ENCODE measurements at regions not wholly inside any gene's neighbourhood (a gene's known extent, or its start where the extent isn't known, plus 50 kb on each side); places are given as distances from the start of the nearest gene placed in this dataset.

DNA sequence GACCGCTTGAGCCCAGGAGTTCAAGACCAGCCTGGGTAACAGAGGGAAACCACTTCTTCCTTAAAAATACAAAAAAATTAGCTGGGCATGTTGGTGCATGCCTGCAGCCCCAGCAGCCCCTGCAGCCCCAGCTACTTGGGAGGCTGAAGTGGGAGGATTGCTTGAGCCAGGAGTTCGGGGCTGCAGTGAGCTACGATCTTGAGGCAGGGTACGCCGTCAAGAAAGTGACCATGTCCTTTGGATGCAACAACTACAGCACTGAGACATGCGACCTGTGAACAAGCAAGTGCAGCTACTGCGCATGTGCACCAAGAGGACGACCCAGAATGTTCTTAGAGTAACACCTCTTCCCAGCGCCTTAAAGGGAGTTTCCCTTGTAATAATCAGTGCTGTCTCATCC lies 66.6 kb upstream of the ZNF479 start:
- Histone ChIP-seq H3K36me3 (no peaks in the 10 kb centered on the region), H3K9me3 (no peaks in the 10 kb centered on the region), H3K27ac (no peak overlapping the region), H3K4me1 (no peaks in the 10 kb centered on the region), H3K27me3 (no peaks in the 10 kb centered on the region), H3K4me3 (no peak overlapping the region)
- intact Hi-C loops (cut with DNase I; ENCODE audit: low total_unique reads): no loop called here
- DNase-seq (no peak), ATAC-seq (no peak)
- TF ChIP-seq, protein P1, sequence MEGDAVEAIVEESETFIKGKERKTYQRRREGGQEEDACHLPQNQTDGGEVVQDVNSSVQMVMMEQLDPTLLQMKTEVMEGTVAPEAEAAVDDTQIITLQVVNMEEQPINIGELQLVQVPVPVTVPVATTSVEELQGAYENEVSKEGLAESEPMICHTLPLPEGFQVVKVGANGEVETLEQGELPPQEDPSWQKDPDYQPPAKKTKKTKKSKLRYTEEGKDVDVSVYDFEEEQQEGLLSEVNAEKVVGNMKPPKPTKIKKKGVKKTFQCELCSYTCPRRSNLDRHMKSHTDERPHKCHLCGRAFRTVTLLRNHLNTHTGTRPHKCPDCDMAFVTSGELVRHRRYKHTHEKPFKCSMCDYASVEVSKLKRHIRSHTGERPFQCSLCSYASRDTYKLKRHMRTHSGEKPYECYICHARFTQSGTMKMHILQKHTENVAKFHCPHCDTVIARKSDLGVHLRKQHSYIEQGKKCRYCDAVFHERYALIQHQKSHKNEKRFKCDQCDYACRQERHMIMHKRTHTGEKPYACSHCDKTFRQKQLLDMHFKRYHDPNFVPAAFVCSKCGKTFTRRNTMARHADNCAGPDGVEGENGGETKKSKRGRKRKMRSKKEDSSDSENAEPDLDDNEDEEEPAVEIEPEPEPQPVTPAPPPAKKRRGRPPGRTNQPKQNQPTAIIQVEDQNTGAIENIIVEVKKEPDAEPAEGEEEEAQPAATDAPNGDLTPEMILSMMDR (IDR thresholded peaks at IDR 0.05 in 4 of 5, conservative IDR thresholded peaks at IDR 0.05 in 1 of 5): no peak
- no peak for TF ChIP-seq POLR2A (IDR thresholded peaks at IDR 0.05)
- in situ Hi-C loops (cut with MboI; ENCODE audit: low sequenced_read_pairs in 4 of 4): no loop called here

DNA sequence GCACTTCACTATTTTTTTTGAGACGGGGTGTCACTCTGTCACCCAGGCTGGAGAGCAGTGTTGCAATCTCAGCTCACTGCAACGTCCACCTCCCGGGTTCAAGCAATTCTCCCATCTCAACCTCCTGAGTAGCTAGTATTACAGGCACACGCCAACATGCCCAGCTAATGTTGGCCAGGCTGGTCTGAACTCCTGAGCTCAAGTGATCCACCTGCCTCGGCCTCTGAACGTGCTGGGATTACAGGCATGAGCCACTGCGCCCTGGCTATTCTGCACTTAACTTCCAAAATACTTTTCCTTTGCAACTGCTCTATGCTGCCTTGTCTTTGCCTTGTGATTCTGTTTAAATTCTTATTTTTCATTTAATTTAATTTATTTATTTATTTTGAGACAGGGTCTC lies 67.0 kb upstream of the ZNF479 start:
- in situ Hi-C loops (cut with MboI; ENCODE audit: low sequenced_read_pairs in 4 of 4): no loop called here
- no peak overlapping the region for H3K27ac ChIP-seq
- H3K4me1 ChIP-seq: no peaks in the 10 kb centered on the region
- no peak overlapping the region for H3K4me3 ChIP-seq
- H3K36me3 ChIP-seq: no peaks in the 10 kb centered on the region
- DNase-seq (no peak), ATAC-seq (no peak)
- intact Hi-C loops (cut with DNase I; ENCODE audit: low total_unique reads): no loop called here
- H3K27me3 ChIP-seq: no peaks in the 10 kb centered on the region
- H3K9me3 ChIP-seq: no peaks in the 10 kb centered on the region
- TF ChIP-seq, protein P1 (IDR thresholded peaks at IDR 0.05 in 4 of 5, conservative IDR thresholded peaks at IDR 0.05 in 1 of 5): no peak
- TF ChIP-seq POLR2A (IDR thresholded peaks at IDR 0.05): no peak

DNA sequence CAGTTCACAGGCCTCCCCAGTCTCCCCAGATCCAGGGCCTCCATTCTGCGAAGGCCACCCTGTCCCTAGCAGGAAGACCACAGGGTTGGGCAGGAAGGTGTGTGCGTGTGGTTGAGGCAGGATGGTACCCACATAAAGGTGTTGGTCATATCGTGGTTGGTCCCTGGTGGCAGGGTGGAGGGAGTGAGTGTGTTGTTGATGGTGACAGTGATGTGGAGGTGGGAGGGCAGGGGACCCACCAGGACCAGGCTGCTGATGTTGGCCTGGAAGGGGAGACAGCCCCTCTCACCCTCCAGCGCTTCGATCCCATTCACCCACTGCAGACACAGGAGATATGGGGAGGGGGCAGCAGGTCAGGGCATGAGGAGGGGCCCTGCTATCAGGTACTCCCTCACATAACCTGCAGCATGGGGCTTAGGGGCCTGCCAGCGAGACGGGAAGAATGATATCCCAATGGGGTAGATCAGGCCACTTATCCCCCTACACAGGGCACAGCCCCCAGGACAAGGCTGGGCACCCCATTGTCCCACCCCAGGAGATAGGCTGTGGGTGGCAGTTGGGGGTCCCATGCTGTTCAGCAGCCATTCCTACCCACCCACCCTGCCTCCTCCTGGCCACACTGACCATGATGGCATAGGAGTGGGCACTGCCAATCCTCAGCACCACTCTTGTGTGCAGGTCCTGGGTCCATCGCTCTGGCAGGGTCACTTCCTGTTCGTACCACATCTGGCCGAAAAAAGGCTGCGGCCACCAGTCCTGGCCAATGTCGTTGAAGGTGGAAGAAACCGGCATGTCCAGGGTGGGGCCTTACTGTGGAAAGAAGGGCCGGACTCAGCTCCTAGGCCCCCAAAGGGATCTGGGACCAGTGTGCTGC lies 69.0 kb upstream of the ZNF479 start:
- Histone ChIP-seq H3K4me1 (no peaks in the 10 kb centered on the region), H3K27me3 (no peaks in the 10 kb centered on the region), H3K4me3 (no peak overlapping the region), H3K36me3 (no peaks in the 10 kb centered on the region), H3K9me3 (no peaks in the 10 kb centered on the region), H3K27ac (no peak overlapping the region)
- in situ Hi-C loops (cut with MboI; ENCODE audit: low sequenced_read_pairs in 4 of 4) (no loop called here), intact Hi-C loops (cut with DNase I; ENCODE audit: low total_unique reads) (no loop called here)
- no peak for ATAC-seq
- TF ChIP-seq, protein P1 (IDR thresholded peaks at IDR 0.05 in 4 of 5, conservative IDR thresholded peaks at IDR 0.05 in 1 of 5): no peak
- no peak for TF ChIP-seq POLR2A (IDR thresholded peaks at IDR 0.05)
- DNase-seq: no peak

DNA sequence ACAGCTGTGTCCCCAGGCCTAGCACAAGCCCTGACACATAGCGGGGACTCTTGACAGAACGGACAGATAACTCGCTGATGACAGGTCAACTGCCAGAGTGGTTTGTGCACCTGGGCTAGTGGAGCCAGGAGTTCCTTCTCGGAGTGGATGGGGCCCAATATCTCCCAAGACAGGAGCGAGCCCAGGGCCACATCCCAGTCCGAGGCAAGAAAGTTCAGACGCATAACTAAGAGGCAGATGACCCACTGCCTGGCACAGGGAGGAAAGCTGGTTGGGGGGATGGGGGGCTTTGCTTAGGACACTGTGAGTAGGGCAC lies 69.6 kb upstream of the ZNF479 start:
- in situ Hi-C loops (cut with MboI; ENCODE audit: low sequenced_read_pairs in 4 of 4): no loop called here
- Histone ChIP-seq H3K4me3 (no peak overlapping the region), H3K9me3 (no peaks in the 10 kb centered on the region), H3K27ac (no peak overlapping the region), H3K4me1 (no peaks in the 10 kb centered on the region), H3K27me3 (no peaks in the 10 kb centered on the region), H3K36me3 (no peaks in the 10 kb centered on the region)
- intact Hi-C loops (cut with DNase I; ENCODE audit: low total_unique reads): no loop called here
- no peak for DNase-seq
- TF ChIP-seq, protein P1 (IDR thresholded peaks at IDR 0.05 in 4 of 5, conservative IDR thresholded peaks at IDR 0.05 in 1 of 5): no peak
- TF ChIP-seq POLR2A (IDR thresholded peaks at IDR 0.05): no peak
- ATAC-seq: no peak

DNA sequence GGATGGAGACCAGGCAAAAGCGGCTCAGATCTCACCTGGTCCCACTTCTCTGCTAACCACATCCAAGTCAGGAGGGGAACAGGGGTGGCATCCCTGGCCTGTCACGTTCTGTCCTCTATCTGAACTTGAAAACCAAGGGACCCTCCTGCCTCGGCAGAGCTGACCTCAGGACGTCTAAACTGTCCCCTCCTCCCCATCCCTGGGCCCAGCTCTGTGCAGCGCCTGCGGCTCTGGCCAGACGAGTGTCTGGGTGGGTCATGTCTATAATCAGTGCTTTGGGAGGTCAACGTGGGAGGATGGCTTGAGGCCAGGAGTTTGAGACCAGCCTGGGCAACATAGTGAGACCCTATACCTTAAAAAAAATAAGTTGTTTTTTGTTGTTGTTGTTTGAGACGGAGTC lies 70.0 kb upstream of the ZNF479 start:
- H3K36me3 ChIP-seq: no peaks in the 10 kb centered on the region
- no peaks in the 10 kb centered on the region for H3K9me3 ChIP-seq
- H3K27ac ChIP-seq: no peak overlapping the region
- intact Hi-C loops (cut with DNase I; ENCODE audit: low total_unique reads) (no loop called here), in situ Hi-C loops (cut with MboI; ENCODE audit: low sequenced_read_pairs in 4 of 4) (no loop called here)
- DNase-seq: no peak
- H3K4me3 ChIP-seq: no peak overlapping the region
- no peak for ATAC-seq
- TF ChIP-seq, protein P1 (IDR thresholded peaks at IDR 0.05 in 4 of 5, conservative IDR thresholded peaks at IDR 0.05 in 1 of 5): no peak
- no peak for TF ChIP-seq POLR2A (IDR thresholded peaks at IDR 0.05)
- no peaks in the 10 kb centered on the region for H3K4me1 ChIP-seq
- no peaks in the 10 kb centered on the region for H3K27me3 ChIP-seq

All from gastrocnemius medialis (tissue), 4 donors.